Tibial nerve (tissue), 4 donors: ENCODE measurements at regions not wholly inside any gene's neighbourhood (a gene's known extent, or its start where the extent isn't known, plus 50 kb on each side); places are given as distances from the start of the nearest gene placed in this dataset.

Experiments
- DNase-seq, 2 donors: peaks; one replicate each; pipeline ENCODE4 v3.0.0-alpha.2; 2019; ENCODE audit warnings: low spot score in 2 of 2
- H3K27ac ChIP-seq, 4 donors: fragments of 200-600 bp; sonication (generic) in 3 of 4; one replicate each; pipeline ENCODE4 v1.5.1; 2017 to 2019; ENCODE audit warnings: mild to moderate bottlenecking in 1 of 4
- H3K27me3 ChIP-seq, 2 donors: fragments of 200-600 bp; sonication (generic) in 1 of 2; one replicate each; pipeline versions ENCODE4 v1.5.1 to v1.6.0; 2017 to 2019
- H3K36me3 ChIP-seq, 3 donors: fragments of 200-600 bp; sonication (generic); one replicate each; pipeline ENCODE4 v1.5.1; 2018 to 2019
- H3K4me1 ChIP-seq, 4 donors: fragments of 200-600 bp; sonication (generic) in 3 of 4; one replicate each; pipeline ENCODE4 v1.5.1; 2017 to 2019
- H3K4me3 ChIP-seq, 4 donors: fragments of 200-600 bp; sonication (generic) in 3 of 4; one replicate each; pipeline ENCODE4 v1.5.1; 2017 to 2019; ENCODE audit warnings: mild to moderate bottlenecking in 1 of 4, moderate library complexity in 1 of 4
- H3K9me3 ChIP-seq, 4 donors: fragments of 200-600 bp; sonication (generic) in 3 of 4; one replicate each; pipeline ENCODE4 v1.5.1; 2017 to 2019
- CTCF ChIP-seq, 5 experiments: fragments of 200-600 bp in 3 of 5; fragments of 450-650 bp in 2 of 5; sonication (generic) in 3 of 5; IDR thresholded peaks; one replicate each; pipeline ENCODE4 v1.5.1; 2016 to 2019; ENCODE audit warnings: antibody characterized with exemption in 5 of 5, mild to moderate bottlenecking in 3 of 5, moderate library complexity in 2 of 5
- EP300 ChIP-seq, 2 donors: sonication (generic); formaldehyde crosslinking; IDR thresholded peaks; one replicate each; pipeline ENCODE4 v1.6.1; 2017; ENCODE audit warnings: antibody characterized with exemption in 2 of 2, mild to moderate bottlenecking in 1 of 2
- POLR2A ChIP-seq, 2 donors: fragments of 450-650 bp; IDR thresholded peaks; one replicate each; pipeline ENCODE4 v1.6.1; 2017; ENCODE audit warnings: antibody characterized with exemption in 2 of 2, mild to moderate bottlenecking in 2 of 2, moderate library complexity in 2 of 2
- WGBS, 2 donors: methylation state at CpG; one replicate each; pipeline ENCODE4 v1.1.5; 2018; 5-methylcytosine and 5-hydroxymethylcytosine counted together

- no peak for DNase-seq
- H3K27me3 ChIP-seq = no peaks in the 10 kb centered on the region
- peaks cover 0 to 8% (median 0%) of the 10 kb centered on the region in 4 donors for H3K9me3 ChIP-seq
- no peak for TF ChIP-seq EP300 (IDR thresholded peaks at IDR 0.05)
- no peak for TF ChIP-seq CTCF (IDR thresholded peaks at IDR 0.05)
- no peaks in the 10 kb centered on the region for H3K4me1 ChIP-seq
- WGBS, 2 donors = 92% methylated on average over 26 to 27 of the region's 41 CpGs
- no peak overlapping the region for H3K4me3 ChIP-seq
- H3K27ac ChIP-seq = no peak overlapping the region
- no peaks in the 10 kb centered on the region for H3K36me3 ChIP-seq
Measured at GRCh38 chr9:74275872-74276508, 221.1 kb upstream of the RORB start.

GRCh38 chr9:74277532-74277931 is 219.6 kb upstream of the RORB start:
- no peak for DNase-seq
- Histone ChIP-seq H3K27ac (no peak overlapping the region), H3K36me3 (no peaks in the 10 kb centered on the region), H3K4me3 (no peak overlapping the region), H3K27me3 (no peaks in the 10 kb centered on the region), H3K4me1 (no peaks in the 10 kb centered on the region), H3K9me3 (peaks cover 0 to 8% (median 0%) of the 10 kb centered on the region in 4 donors)
- TF ChIP-seq POLR2A (IDR thresholded peaks at IDR 0.05) (no peak), CTCF (IDR thresholded peaks at IDR 0.05) (no peak), EP300 (IDR thresholded peaks at IDR 0.05) (no peak)
- WGBS, 2 donors = 60 to 62% methylated on average over 3 of the region's 3 CpGs

GRCh38 chr9:74281674-74282073 is 215.5 kb upstream of the RORB start:
- 91 to 100% methylated on average over 1 of the region's 1 CpG for WGBS, 2 donors
- Histone ChIP-seq H3K27me3 (no peaks in the 10 kb centered on the region), H3K36me3 (no peaks in the 10 kb centered on the region), H3K4me3 (no peak overlapping the region), H3K9me3 (no peaks in the 10 kb centered on the region), H3K27ac (no peak overlapping the region), H3K4me1 (peaks cover 0 to 4% (median 0%) of the 10 kb centered on the region in 4 donors)
- TF ChIP-seq EP300 (IDR thresholded peaks at IDR 0.05) (no peak), CTCF (IDR thresholded peaks at IDR 0.05) (no peak), POLR2A (IDR thresholded peaks at IDR 0.05) (no peak)
- no peak for DNase-seq

- Histone ChIP-seq H3K4me1 (peaks cover 0 to 4% (median 0%) of the 10 kb centered on the region in 4 donors), H3K27ac (no peak overlapping the region), H3K9me3 (no peaks in the 10 kb centered on the region), H3K27me3 (no peaks in the 10 kb centered on the region), H3K4me3 (no peak overlapping the region), H3K36me3 (no peaks in the 10 kb centered on the region)
- TF ChIP-seq EP300 (IDR thresholded peaks at IDR 0.05) (no peak), POLR2A (IDR thresholded peaks at IDR 0.05) (no peak), CTCF (IDR thresholded peaks at IDR 0.05) (no peak)
- 0 to 83% methylated on average over 1 of the region's 1 CpG for WGBS, 2 donors
- DNase-seq = no peak
Measured at GRCh38 chr9:74282526-74283253, 214.4 kb upstream of the RORB start.
